GM18508 (cell line): ENCODE measurements at regions not wholly inside any gene's neighbourhood (a gene's known extent, or its start where the extent isn't known, plus 50 kb on each side); places are given as distances from the start of the nearest gene placed in this dataset.

Experiments used
- ATAC-seq: cut with Tn5 transposase; IDR thresholded peaks from one replicate; pipeline ENCODE4 v1.9.1; 2021; ENCODE audit warnings: moderate number of reproducible peaks; ENCODE audit not compliant: insufficient read depth, unreplicated experiment

- no peak for ATAC-seq
These were observed 312.1 kb upstream of the MYT1L start for GRCh38 chr2:2642906-2643890.

- ATAC-seq = no peak
These were observed 310.7 kb upstream of the MYT1L start for GRCh38 chr2:2641541-2642410.

GRCh38 chr2:2640818-2641217 is 309.7 kb upstream of the MYT1L start:
- ATAC-seq = no peak

GRCh38 chr2:2640371-2640770 is 309.3 kb upstream of the MYT1L start:
- no peak for ATAC-seq

- ATAC-seq = no peak
These were observed 308.4 kb upstream of the MYT1L start for GRCh38 chr2:2639251-2640139.

- ATAC-seq = no peak
These were observed 307.6 kb upstream of the MYT1L start for GRCh38 chr2:2638547-2639220.

- ATAC-seq = no peak
These were observed 305.7 kb upstream of the MYT1L start for GRCh38 chr2:2636813-2637212.

GRCh38 chr2:2635025-2635528 is 304.0 kb upstream of the MYT1L start:
- no peak for ATAC-seq

GRCh38 chr2:2633017-2633416 is 301.9 kb upstream of the MYT1L start:
- ATAC-seq = no peak

- ATAC-seq = no peak
These were observed 292.9 kb upstream of the MYT1L start for GRCh38 chr2:2623939-2624338.

GRCh38 chr2:2621855-2622254 is 290.8 kb upstream of the MYT1L start:
- no peak for ATAC-seq

- no peak for ATAC-seq
These were observed 289.5 kb upstream of the MYT1L start for GRCh38 chr2:2620604-2621003.

GRCh38 chr2:2619995-2620394 is 288.9 kb upstream of the MYT1L start:
- ATAC-seq = no peak

GRCh38 chr2:2614452-2614851 is 283.4 kb upstream of the MYT1L start:
- ATAC-seq = no peak

- peak; percentile 95 for ATAC-seq
These were observed 282.5 kb upstream of the MYT1L start for GRCh38 chr2:2613279-2614199.

GRCh38 chr2:2610751-2611150 is 279.7 kb upstream of the MYT1L start:
- no peak for ATAC-seq

GRCh38 chr2:2600366-2600765 is 269.3 kb upstream of the MYT1L start:
- ATAC-seq = no peak

GRCh38 chr2:2599441-2599840 is 268.4 kb upstream of the MYT1L start:
- no peak for ATAC-seq
